SK-N-SH treated with all-trans-retinoic acid at 6 μM for 48 hours (cell line): ENCODE measurements at regions not wholly inside any gene's neighbourhood (a gene's known extent, or its start where the extent isn't known, plus 50 kb on each side); places are given as distances from the start of the nearest gene placed in this dataset.

Experiments used
- ATAC-seq: fragments of 200-7000 bp; cut with Tn5 transposase; 3 replicates; pipeline ENCODE4 v1.9.1; 2020; ENCODE audit warnings: mild to moderate bottlenecking, moderate library complexity
- ARNTL ChIP-seq: fragments of 450-650 bp; formaldehyde crosslinking; IDR thresholded peaks from 2 replicates; pipeline ENCODE4 v1.5.0; 2020; ENCODE audit warnings: low read depth, mild to moderate bottlenecking, moderate library complexity, borderline replicate concordance
- BACH2 ChIP-seq: fragments of 250-450 bp; sonication (Bioruptor Pico); IDR thresholded peaks from 2 replicates; pipeline ENCODE4 v1.9.0; 2021; ENCODE audit warnings: mild to moderate bottlenecking, borderline replicate concordance
- ESRRG ChIP-seq: fragments of 250-450 bp; sonication (Bioruptor Pico); IDR thresholded peaks from 2 replicates; pipeline ENCODE4 v1.6.1; 2021; ENCODE audit warnings: mild to moderate bottlenecking
- GLIS3 ChIP-seq: fragments of 250-450 bp; sonication (Bioruptor Pico); IDR thresholded peaks from 2 replicates; pipeline ENCODE4 v1.5.0; 2020; ENCODE audit warnings: mild to moderate bottlenecking, moderate library complexity
- ISL1 ChIP-seq: fragments of 250-450 bp; sonication (Bioruptor Pico); IDR thresholded peaks from 2 replicates; pipeline ENCODE4 v2.1.2; 2022; ENCODE audit warnings: mild to moderate bottlenecking, moderate library complexity
- OSR1 ChIP-seq: fragments of 250-450 bp; sonication (Bioruptor Pico); IDR thresholded peaks from 2 replicates; pipeline ENCODE4 v1.8.0; 2022; ENCODE audit warnings: moderate library complexity, mild to moderate bottlenecking, inconsistent platforms
- RARB ChIP-seq: fragments of 250-450 bp; sonication (Bioruptor Pico); IDR thresholded peaks from 2 replicates; pipeline ENCODE4 v1.8.0; 2021; ENCODE audit warnings: mild to moderate bottlenecking, moderate library complexity
- SNAI2 ChIP-seq: fragments of 250-450 bp; sonication (Bioruptor Pico); IDR thresholded peaks from 2 replicates; pipeline ENCODE4 v1.5.0; 2020; ENCODE audit warnings: mild to moderate bottlenecking, moderate library complexity
- TCF4 ChIP-seq: fragments of 250-450 bp; sonication (Bioruptor Pico); IDR thresholded peaks from 2 replicates; pipeline ENCODE4 v1.8.0; 2021; ENCODE audit warnings: mild to moderate bottlenecking, moderate library complexity, borderline replicate concordance
- TOX ChIP-seq: fragments of 250-450 bp; sonication (Bioruptor Pico); IDR thresholded peaks from 2 replicates; pipeline ENCODE4 v1.8.0; 2021; ENCODE audit warnings: mild to moderate bottlenecking, moderate library complexity, borderline replicate concordance
- ZC3H10 ChIP-seq: fragments of 250-450 bp; sonication (Bioruptor Pico); IDR thresholded peaks from 2 replicates; pipeline ENCODE4 v1.5.1; 2021; ENCODE audit warnings: mild to moderate bottlenecking, moderate library complexity
- ZFP3 ChIP-seq: fragments of 250-450 bp; sonication (Bioruptor Pico); IDR thresholded peaks from 2 replicates; pipeline ENCODE4 v1.5.0; 2020; ENCODE audit warnings: mild to moderate bottlenecking, moderate library complexity
- ZFP30 ChIP-seq: fragments of 450-650 bp; formaldehyde crosslinking; IDR thresholded peaks from 2 replicates; pipeline ENCODE4 v1.5.0; 2022; ENCODE audit warnings: mild to moderate bottlenecking, moderate library complexity
- ZNF565 ChIP-seq: fragments of 450-650 bp; formaldehyde crosslinking; conservative IDR thresholded peaks from 2 replicates; pipeline ENCODE4 v1.5.0; 2020; ENCODE audit warnings: low read depth, mild to moderate bottlenecking, moderate library complexity
- ZNF8 ChIP-seq: fragments of 450-650 bp; formaldehyde crosslinking; IDR thresholded peaks from 2 replicates; pipeline ENCODE4 v1.5.0; 2020; ENCODE audit warnings: mild to moderate bottlenecking, moderate library complexity
- TF ChIP-seq, protein P1 (sequence below): fragments of 250-450 bp; sonication (Bioruptor Pico); IDR thresholded peaks from 2 replicates; pipeline ENCODE4 v1.5.1; 2021; ENCODE audit warnings: mild to moderate bottlenecking, moderate library complexity
- TF ChIP-seq, protein P2 (sequence below): fragments of 250-450 bp; sonication (Bioruptor Pico); IDR thresholded peaks from 2 replicates; pipeline ENCODE4 v1.5.0; 2020; ENCODE audit warnings: mild to moderate bottlenecking, moderate library complexity
- TF ChIP-seq, protein P3 (sequence below): fragments of 250-450 bp; sonication (Bioruptor Pico); IDR thresholded peaks from 2 replicates; pipeline ENCODE4 v1.8.0; 2020; ENCODE audit warnings: mild to moderate bottlenecking, moderate library complexity, borderline replicate concordance
- TF ChIP-seq, protein P4 (sequence below): fragments of 250-450 bp; sonication (Bioruptor Pico); IDR thresholded peaks from 2 replicates; pipeline ENCODE4 v1.5.1; 2020; ENCODE audit warnings: low read depth, mild to moderate bottlenecking, moderate library complexity

DNA sequence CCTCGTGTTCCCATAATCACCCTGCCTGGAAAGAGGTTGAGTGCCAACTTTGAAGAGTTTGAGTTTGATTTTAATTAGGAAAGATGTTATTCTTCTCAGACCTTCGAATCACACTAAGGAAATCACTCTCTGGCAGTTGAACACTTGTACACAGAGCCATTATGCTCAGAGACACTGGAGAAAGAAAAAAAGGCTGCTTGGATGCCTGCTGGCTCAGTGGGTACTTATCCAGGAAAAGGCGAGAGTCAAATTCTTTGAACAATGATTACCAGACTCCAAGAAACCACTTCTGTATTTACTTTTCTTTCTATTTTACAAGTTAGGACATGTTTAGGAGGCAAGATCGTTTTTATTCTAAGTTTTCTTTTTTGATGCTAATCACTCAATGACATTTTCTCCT is 438.5 kb upstream of the FAT3 start:
- no peak for ATAC-seq
- TF ChIP-seq ARNTL (CRISPR knock-in tag) (no peak), ZFP30 (no peak), ZNF565 (CRISPR knock-in tag) (no peak), BACH2 (CRISPR knock-in tag) (no peak), RARB (CRISPR knock-in tag) (no peak), OSR1 (CRISPR knock-in tag) (no peak), GLIS3 (CRISPR knock-in tag) (no peak), ZC3H10 (no peak), ISL1 (CRISPR knock-in tag) (no peak), ESRRG (no peak), ZNF8 (CRISPR knock-in tag) (no peak), SNAI2 (CRISPR knock-in tag) (no peak), ZFP3 (CRISPR knock-in tag) (no peak), TOX (CRISPR knock-in tag) (no peak)
- TF ChIP-seq, protein P1, sequence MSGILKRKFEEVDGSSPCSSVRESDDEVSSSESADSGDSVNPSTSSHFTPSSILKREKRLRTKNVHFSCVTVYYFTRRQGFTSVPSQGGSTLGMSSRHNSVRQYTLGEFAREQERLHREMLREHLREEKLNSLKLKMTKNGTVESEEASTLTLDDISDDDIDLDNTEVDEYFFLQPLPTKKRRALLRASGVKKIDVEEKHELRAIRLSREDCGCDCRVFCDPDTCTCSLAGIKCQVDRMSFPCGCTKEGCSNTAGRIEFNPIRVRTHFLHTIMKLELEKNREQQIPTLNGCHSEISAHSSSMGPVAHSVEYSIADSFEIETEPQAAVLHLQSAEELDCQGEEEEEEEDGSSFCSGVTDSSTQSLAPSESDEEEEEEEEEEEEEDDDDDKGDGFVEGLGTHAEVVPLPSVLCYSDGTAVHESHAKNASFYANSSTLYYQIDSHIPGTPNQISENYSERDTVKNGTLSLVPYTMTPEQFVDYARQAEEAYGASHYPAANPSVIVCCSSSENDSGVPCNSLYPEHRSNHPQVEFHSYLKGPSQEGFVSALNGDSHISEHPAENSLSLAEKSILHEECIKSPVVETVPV: no peak
- TF ChIP-seq, protein P2, sequence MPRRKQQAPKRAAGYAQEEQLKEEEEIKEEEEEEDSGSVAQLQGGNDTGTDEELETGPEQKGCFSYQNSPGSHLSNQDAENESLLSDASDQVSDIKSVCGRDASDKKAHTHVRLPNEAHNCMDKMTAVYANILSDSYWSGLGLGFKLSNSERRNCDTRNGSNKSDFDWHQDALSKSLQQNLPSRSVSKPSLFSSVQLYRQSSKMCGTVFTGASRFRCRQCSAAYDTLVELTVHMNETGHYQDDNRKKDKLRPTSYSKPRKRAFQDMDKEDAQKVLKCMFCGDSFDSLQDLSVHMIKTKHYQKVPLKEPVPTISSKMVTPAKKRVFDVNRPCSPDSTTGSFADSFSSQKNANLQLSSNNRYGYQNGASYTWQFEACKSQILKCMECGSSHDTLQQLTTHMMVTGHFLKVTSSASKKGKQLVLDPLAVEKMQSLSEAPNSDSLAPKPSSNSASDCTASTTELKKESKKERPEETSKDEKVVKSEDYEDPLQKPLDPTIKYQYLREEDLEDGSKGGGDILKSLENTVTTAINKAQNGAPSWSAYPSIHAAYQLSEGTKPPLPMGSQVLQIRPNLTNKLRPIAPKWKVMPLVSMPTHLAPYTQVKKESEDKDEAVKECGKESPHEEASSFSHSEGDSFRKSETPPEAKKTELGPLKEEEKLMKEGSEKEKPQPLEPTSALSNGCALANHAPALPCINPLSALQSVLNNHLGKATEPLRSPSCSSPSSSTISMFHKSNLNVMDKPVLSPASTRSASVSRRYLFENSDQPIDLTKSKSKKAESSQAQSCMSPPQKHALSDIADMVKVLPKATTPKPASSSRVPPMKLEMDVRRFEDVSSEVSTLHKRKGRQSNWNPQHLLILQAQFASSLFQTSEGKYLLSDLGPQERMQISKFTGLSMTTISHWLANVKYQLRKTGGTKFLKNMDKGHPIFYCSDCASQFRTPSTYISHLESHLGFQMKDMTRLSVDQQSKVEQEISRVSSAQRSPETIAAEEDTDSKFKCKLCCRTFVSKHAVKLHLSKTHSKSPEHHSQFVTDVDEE (CRISPR knock-in tag): no peak
- TF ChIP-seq, protein P3, sequence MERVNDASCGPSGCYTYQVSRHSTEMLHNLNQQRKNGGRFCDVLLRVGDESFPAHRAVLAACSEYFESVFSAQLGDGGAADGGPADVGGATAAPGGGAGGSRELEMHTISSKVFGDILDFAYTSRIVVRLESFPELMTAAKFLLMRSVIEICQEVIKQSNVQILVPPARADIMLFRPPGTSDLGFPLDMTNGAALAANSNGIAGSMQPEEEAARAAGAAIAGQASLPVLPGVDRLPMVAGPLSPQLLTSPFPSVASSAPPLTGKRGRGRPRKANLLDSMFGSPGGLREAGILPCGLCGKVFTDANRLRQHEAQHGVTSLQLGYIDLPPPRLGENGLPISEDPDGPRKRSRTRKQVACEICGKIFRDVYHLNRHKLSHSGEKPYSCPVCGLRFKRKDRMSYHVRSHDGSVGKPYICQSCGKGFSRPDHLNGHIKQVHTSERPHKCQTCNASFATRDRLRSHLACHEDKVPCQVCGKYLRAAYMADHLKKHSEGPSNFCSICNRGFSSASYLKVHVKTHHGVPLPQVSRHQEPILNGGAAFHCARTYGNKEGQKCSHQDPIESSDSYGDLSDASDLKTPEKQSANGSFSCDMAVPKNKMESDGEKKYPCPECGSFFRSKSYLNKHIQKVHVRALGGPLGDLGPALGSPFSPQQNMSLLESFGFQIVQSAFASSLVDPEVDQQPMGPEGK (CRISPR knock-in tag): no peak
- TF ChIP-seq, protein P4, sequence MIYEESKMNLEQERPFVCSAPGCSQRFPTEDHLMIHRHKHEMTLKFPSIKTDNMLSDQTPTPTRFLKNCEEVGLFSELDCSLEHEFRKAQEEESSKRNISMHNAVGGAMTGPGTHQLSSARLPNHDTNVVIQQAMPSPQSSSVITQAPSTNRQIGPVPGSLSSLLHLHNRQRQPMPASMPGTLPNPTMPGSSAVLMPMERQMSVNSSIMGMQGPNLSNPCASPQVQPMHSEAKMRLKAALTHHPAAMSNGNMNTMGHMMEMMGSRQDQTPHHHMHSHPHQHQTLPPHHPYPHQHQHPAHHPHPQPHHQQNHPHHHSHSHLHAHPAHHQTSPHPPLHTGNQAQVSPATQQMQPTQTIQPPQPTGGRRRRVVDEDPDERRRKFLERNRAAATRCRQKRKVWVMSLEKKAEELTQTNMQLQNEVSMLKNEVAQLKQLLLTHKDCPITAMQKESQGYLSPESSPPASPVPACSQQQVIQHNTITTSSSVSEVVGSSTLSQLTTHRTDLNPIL: no peak

DNA sequence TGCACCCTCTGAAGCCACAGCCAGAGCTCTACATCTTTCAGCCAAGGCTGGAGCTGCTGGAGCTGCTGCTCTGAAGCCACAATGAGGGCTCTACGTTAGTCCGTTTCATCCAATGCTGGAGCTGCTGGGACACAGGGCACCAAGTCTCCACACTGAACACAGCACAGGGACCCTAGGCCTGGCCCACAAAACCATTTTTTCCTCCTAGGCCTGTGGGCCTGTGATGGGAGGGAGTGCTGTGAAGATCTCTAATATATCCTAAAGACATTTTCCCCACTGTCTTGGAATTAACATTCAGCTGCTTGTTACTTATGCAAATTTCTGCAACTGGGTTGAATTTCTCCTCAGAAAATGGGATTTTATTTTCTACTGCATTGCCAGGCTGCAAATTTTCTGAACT is 441.4 kb upstream of the FAT3 start:
- TF ChIP-seq, protein P4: no peak
- TF ChIP-seq TCF4 (CRISPR knock-in tag) (no peak), OSR1 (CRISPR knock-in tag) (no peak), RARB (CRISPR knock-in tag) (no peak), GLIS3 (CRISPR knock-in tag) (no peak)
- TF ChIP-seq, protein P2 (CRISPR knock-in tag): no peak
- TF ChIP-seq, all 23 proteins: peak for 0

DNA sequence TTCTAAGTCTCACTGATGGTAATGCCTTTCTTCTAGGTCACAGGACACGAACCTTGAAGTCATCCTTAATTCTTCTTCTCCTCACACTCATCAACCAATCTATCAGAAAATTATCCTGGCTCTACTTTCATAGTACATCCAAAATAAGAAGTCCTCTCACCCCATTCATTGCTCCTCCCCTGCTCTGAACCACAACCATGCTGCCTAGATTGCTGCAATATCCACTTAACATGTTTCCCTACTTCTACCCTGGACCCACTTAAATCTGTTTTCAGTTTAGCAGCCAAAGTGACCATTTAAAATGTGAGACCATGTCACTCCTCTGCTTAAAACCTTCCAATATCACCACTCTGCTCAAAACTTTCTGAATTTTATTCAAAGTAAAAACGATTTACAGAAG is 445.9 kb upstream of the FAT3 start:
- TF ChIP-seq ISL1 (CRISPR knock-in tag) (no peak), BACH2 (CRISPR knock-in tag) (no peak)
- TF ChIP-seq, all 23 proteins: peak for 0
- no peak for ATAC-seq

More for the DNA sequence above, 441.4 kb upstream of the FAT3 start:
- ATAC-seq: no peak
